ENCODE measurements at regions not wholly inside any gene's neighbourhood (a gene's known extent, or its start where the extent isn't known, plus 50 kb on each side); places are given as distances from the start of the nearest gene placed in this dataset.

GRCh38 chr2:236747426-236747825 is 177.8 kb downstream of the ACKR3 start:
- H3K9ac ChIP-seq (ENCODE audit: low read length) = no peak overlapping the region
- H3K27ac ChIP-seq (ENCODE audit: low read length) = no peak overlapping the region
- H4K20me1 ChIP-seq (ENCODE audit: insufficient read depth) = no peaks in the 10 kb centered on the region
- H3K4me3 ChIP-seq (ENCODE audit: low read length) = no peak overlapping the region
- H3K9me2 ChIP-seq (ENCODE audit: insufficient read depth, low read length) = no peaks in the 10 kb centered on the region
- no peaks in the 10 kb centered on the region for H3K36me3 ChIP-seq (ENCODE audit: insufficient read depth, low read length)
- H3K79me2 ChIP-seq (replicated peaks; ENCODE audit: insufficient read depth, low read length) = no peaks in the 10 kb centered on the region
- no peak overlapping the region for H3K4me2 ChIP-seq (ENCODE audit: low read length)
- H3F3A ChIP-seq (ENCODE audit: insufficient read depth, low read length, poor library complexity, severe bottlenecking) = no peaks in the 10 kb centered on the region
- H2AFZ ChIP-seq (ENCODE audit: low read depth, low read length) = no peak overlapping the region
- no peaks in the 10 kb centered on the region for H3K9me3 ChIP-seq (ENCODE audit: low read length)
- TF ChIP-seq CTCF (IDR thresholded peaks at IDR 0.05; ENCODE audit: poor library complexity, severe bottlenecking) (no peak), RAD21 (conservative IDR thresholded peaks at IDR 0.05) (no peak), POLR2AphosphoS5 (IDR thresholded peaks at IDR 0.05) (no peak), TAF1 (IDR thresholded peaks at IDR 0.05; ENCODE audit: low read depth) (no peak), SMC3 (conservative IDR thresholded peaks at IDR 0.05; ENCODE audit: poor library complexity) (no peak), MXI1 (conservative IDR thresholded peaks at IDR 0.05; ENCODE audit: poor library complexity, severe bottlenecking) (no peak), REST (IDR thresholded peaks at IDR 0.05; ENCODE audit: borderline replicate concordance) (no peak), EP300 (conservative IDR thresholded peaks at IDR 0.05; ENCODE audit: poor library complexity, severe bottlenecking) (no peak)
- no peaks in the 10 kb centered on the region for H3K27me3 ChIP-seq (ENCODE audit: insufficient read depth, low read depth, low read length)

- TF ChIP-seq REST (IDR thresholded peaks at IDR 0.05; ENCODE audit: borderline replicate concordance) (no peak), EZH2 (IDR thresholded peaks at IDR 0.05; ENCODE audit: borderline replicate concordance, insufficient read depth, low read length, poor library complexity, severe bottlenecking) (no peak), POLR2AphosphoS5 (IDR thresholded peaks at IDR 0.05) (no peak), CTCF (IDR thresholded peaks at IDR 0.05; ENCODE audit: poor library complexity, severe bottlenecking) (no peak), RAD21 (conservative IDR thresholded peaks at IDR 0.05) (no peak), TAF1 (IDR thresholded peaks at IDR 0.05; ENCODE audit: low read depth) (no peak)
These were observed 178.3 kb downstream of the ACKR3 start for GRCh38 chr2:236747925-236748324.

More at GRCh38 chr2:236747925-236748324, 178.3 kb downstream of the ACKR3 start:
- H3K4me3 ChIP-seq (ENCODE audit: low read length) = no peak overlapping the region
- H3K9me2 ChIP-seq (ENCODE audit: insufficient read depth, low read length) = no peaks in the 10 kb centered on the region
- no peaks in the 10 kb centered on the region for H3F3A ChIP-seq (ENCODE audit: insufficient read depth, low read length, poor library complexity, severe bottlenecking)
- H3K27ac ChIP-seq (ENCODE audit: low read length) = no peak overlapping the region
- H3K79me2 ChIP-seq (replicated peaks; ENCODE audit: insufficient read depth, low read length) = no peaks in the 10 kb centered on the region
- H3K36me3 ChIP-seq (ENCODE audit: insufficient read depth, low read length) = no peaks in the 10 kb centered on the region
- no peak overlapping the region for H3K9ac ChIP-seq (ENCODE audit: low read length)
- no peak overlapping the region for H2AFZ ChIP-seq (ENCODE audit: low read depth, low read length)
- no peak overlapping the region for H3K4me2 ChIP-seq (ENCODE audit: low read length)
- no peaks in the 10 kb centered on the region for H3K9me3 ChIP-seq (ENCODE audit: low read length)
- H3K27me3 ChIP-seq (ENCODE audit: insufficient read depth, low read depth, low read length) = no peaks in the 10 kb centered on the region
- H4K20me1 ChIP-seq (ENCODE audit: insufficient read depth) = no peaks in the 10 kb centered on the region

All from neural cell (in vitro differentiated cells).